ENCODE measurements at regions not wholly inside any gene's neighbourhood (a gene's known extent, or its start where the extent isn't known, plus 50 kb on each side); places are given as distances from the start of the nearest gene placed in this dataset.

- 65 to 66% methylated on average over 2 of the region's 2 CpGs for WGBS, 2 donors
- Histone ChIP-seq H3K36me3 (no peaks in the 10 kb centered on the region), H3K4me3 (no peak overlapping the region), H3K4me1 (no peaks in the 10 kb centered on the region), H3K9me3 (no peaks in the 10 kb centered on the region), H3K27ac (no peak overlapping the region), H3K27me3 (no peaks in the 10 kb centered on the region)
- no peak for TF ChIP-seq POLR2A (IDR thresholded peaks at IDR 0.05)
- no peak for TF ChIP-seq CTCF (IDR thresholded peaks at IDR 0.05)
- no peak for TF ChIP-seq EP300 (IDR thresholded peaks at IDR 0.05)
- DNase-seq (ENCODE audit: low spot score in 2 of 2), result no peak
Observed at GRCh38 chr4:57652779-57653178, 542.6 kb upstream of the IGFBP7 start.

GRCh38 chr4:57640391-57641100 is 530.4 kb upstream of the IGFBP7 start:
- Histone ChIP-seq H3K27me3 (no peaks in the 10 kb centered on the region), H3K27ac (no peak overlapping the region), H3K4me1 (no peaks in the 10 kb centered on the region), H3K4me3 (no peak overlapping the region), H3K36me3 (no peaks in the 10 kb centered on the region), H3K9me3 (no peaks in the 10 kb centered on the region)
- TF ChIP-seq CTCF (IDR thresholded peaks at IDR 0.05) (no peak), POLR2A (IDR thresholded peaks at IDR 0.05) (no peak), EP300 (IDR thresholded peaks at IDR 0.05) (no peak)
- 85 to 88% methylated on average over 8 of the region's 8 CpGs for WGBS, 2 donors
- no peak for DNase-seq (ENCODE audit: low spot score in 2 of 2)

- Histone ChIP-seq H3K4me1 (no peaks in the 10 kb centered on the region), H3K27me3 (no peaks in the 10 kb centered on the region), H3K9me3 (no peaks in the 10 kb centered on the region), H3K27ac (no peak overlapping the region), H3K36me3 (no peaks in the 10 kb centered on the region), H3K4me3 (no peak overlapping the region)
- no peak for TF ChIP-seq POLR2A (IDR thresholded peaks at IDR 0.05)
- 75 to 81% methylated on average over 8 of the region's 8 CpGs for WGBS, 2 donors
- no peak for DNase-seq (ENCODE audit: low spot score in 2 of 2)
Observed at GRCh38 chr4:57639561-57640382, 529.6 kb upstream of the IGFBP7 start.

GRCh38 chr4:57635910-57636309 is 525.7 kb upstream of the IGFBP7 start:
- TF ChIP-seq CTCF (IDR thresholded peaks at IDR 0.05), result no peak
- TF ChIP-seq EP300 (IDR thresholded peaks at IDR 0.05), result no peak
- no peak for TF ChIP-seq POLR2A (IDR thresholded peaks at IDR 0.05)
- Histone ChIP-seq H3K27ac (no peak overlapping the region), H3K4me3 (no peak overlapping the region), H3K27me3 (no peaks in the 10 kb centered on the region), H3K36me3 (no peaks in the 10 kb centered on the region), H3K9me3 (no peaks in the 10 kb centered on the region), H3K4me1 (no peaks in the 10 kb centered on the region)
- no peak for DNase-seq (ENCODE audit: low spot score in 2 of 2)

GRCh38 chr4:57633212-57633859 is 523.2 kb upstream of the IGFBP7 start:
- Histone ChIP-seq H3K36me3 (no peaks in the 10 kb centered on the region), H3K27me3 (no peaks in the 10 kb centered on the region), H3K4me3 (no peak overlapping the region), H3K9me3 (no peaks in the 10 kb centered on the region), H3K27ac (no peak overlapping the region), H3K4me1 (no peaks in the 10 kb centered on the region)
- TF ChIP-seq EP300 (IDR thresholded peaks at IDR 0.05), result no peak
- no peak for TF ChIP-seq POLR2A (IDR thresholded peaks at IDR 0.05)
- no peak for TF ChIP-seq CTCF (IDR thresholded peaks at IDR 0.05)
- no peak for DNase-seq (ENCODE audit: low spot score in 2 of 2)
- WGBS, 2 donors, result 58 to 64% methylated on average over 3 of the region's 3 CpGs
